Esophagus muscularis mucosa (tissue), 4 donors: ENCODE measurements at regions not wholly inside any gene's neighbourhood (a gene's known extent, or its start where the extent isn't known, plus 50 kb on each side); places are given as distances from the start of the nearest gene placed in this dataset.

Source experiments
- EP300 ChIP-seq: sonication (generic); formaldehyde crosslinking; IDR thresholded peaks from one replicate; pipeline ENCODE4 v1.6.1; 2017; ENCODE audit warnings: antibody characterized with exemption
- POLR2AphosphoS5 ChIP-seq, 2 donors: sonication (generic); formaldehyde crosslinking; IDR thresholded peaks; one replicate each; pipeline ENCODE4 v1.6.1; 2017; ENCODE audit warnings: antibody characterized with exemption in 2 of 2
- TF ChIP-seq, protein P1 (sequence below), 3 experiments: fragments of 200-600 bp in 2 of 3; fragments of 450-650 bp in 1 of 3; sonication (generic) in 2 of 3; IDR thresholded peaks; one replicate each; pipeline ENCODE4 v1.5.1; 2017 to 2019; ENCODE audit warnings: antibody characterized with exemption in 3 of 3, mild to moderate bottlenecking in 2 of 3, moderate library complexity in 1 of 3

DNA sequence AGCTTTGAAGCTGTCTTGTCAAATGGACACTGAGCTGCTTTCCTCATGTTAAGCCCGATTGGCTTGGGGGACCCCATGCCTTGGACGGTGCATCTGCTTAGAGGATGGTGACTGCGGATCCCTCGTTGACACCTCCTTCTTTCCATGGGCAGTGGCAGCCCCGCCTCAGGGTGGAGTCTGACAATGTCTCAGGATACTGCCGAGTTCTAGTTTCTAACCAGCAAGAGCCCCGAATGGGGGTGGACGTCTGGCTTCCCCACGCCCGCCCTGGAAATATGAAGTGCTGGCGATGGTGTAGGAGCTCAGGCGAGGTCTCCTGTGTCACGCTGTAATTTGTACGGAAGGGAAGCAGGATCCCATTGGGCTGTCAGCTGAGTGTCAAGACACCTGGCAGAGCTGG lies 106.2 kb upstream of the CTBP2 start:
- TF ChIP-seq POLR2AphosphoS5 (IDR thresholded peaks at IDR 0.05) (no peak), EP300 (no peak)
- TF ChIP-seq, protein P1, sequence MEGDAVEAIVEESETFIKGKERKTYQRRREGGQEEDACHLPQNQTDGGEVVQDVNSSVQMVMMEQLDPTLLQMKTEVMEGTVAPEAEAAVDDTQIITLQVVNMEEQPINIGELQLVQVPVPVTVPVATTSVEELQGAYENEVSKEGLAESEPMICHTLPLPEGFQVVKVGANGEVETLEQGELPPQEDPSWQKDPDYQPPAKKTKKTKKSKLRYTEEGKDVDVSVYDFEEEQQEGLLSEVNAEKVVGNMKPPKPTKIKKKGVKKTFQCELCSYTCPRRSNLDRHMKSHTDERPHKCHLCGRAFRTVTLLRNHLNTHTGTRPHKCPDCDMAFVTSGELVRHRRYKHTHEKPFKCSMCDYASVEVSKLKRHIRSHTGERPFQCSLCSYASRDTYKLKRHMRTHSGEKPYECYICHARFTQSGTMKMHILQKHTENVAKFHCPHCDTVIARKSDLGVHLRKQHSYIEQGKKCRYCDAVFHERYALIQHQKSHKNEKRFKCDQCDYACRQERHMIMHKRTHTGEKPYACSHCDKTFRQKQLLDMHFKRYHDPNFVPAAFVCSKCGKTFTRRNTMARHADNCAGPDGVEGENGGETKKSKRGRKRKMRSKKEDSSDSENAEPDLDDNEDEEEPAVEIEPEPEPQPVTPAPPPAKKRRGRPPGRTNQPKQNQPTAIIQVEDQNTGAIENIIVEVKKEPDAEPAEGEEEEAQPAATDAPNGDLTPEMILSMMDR (IDR thresholded peaks at IDR 0.05), result no peak
